Progenitor cell of endocrine pancreas (in vitro differentiated cells): ENCODE measurements at regions not wholly inside any gene's neighbourhood (a gene's known extent, or its start where the extent isn't known, plus 50 kb on each side); places are given as distances from the start of the nearest gene placed in this dataset.

Experiments used
- DNase-seq: peaks from one replicate; pipeline ENCODE4 v3.0.0; 2021; ENCODE audit warnings: low spot score; ENCODE audit not compliant: unreplicated experiment
- H3K27ac Mint-ChIP-seq: 2 replicates; pipeline ENCODE4 v1.8.0; 2021; ENCODE audit warnings: mild to moderate bottlenecking, moderate library complexity, mixed read lengths
- H3K27me3 Mint-ChIP-seq: 2 replicates; pipeline ENCODE4 v1.8.0; 2021; ENCODE audit warnings: mixed read lengths
- H3K36me3 Mint-ChIP-seq: 2 replicates; pipeline ENCODE4 v1.8.0; 2022; ENCODE audit warnings: mixed read lengths; ENCODE audit not compliant: insufficient read depth
- H3K4me1 Mint-ChIP-seq: 2 replicates; pipeline ENCODE4 v1.8.0; 2021; ENCODE audit warnings: low read depth, mixed read lengths
- H3K4me3 Mint-ChIP-seq: 2 replicates; pipeline ENCODE4 v1.8.0; 2021; ENCODE audit warnings: low read depth, mild to moderate bottlenecking, moderate library complexity, mixed read lengths
- H3K9me3 Mint-ChIP-seq: 2 replicates; pipeline ENCODE4 v1.8.0; 2021; ENCODE audit warnings: low read depth, mixed read lengths
- TF ChIP-seq, protein P1 (sequence below): fragments of 200-600 bp; sonication (generic); IDR thresholded peaks from one replicate; pipeline ENCODE4 v1.5.0; 2021; ENCODE audit warnings: antibody characterized with exemption, mild to moderate bottlenecking; ENCODE audit not compliant: unreplicated experiment

DNA sequence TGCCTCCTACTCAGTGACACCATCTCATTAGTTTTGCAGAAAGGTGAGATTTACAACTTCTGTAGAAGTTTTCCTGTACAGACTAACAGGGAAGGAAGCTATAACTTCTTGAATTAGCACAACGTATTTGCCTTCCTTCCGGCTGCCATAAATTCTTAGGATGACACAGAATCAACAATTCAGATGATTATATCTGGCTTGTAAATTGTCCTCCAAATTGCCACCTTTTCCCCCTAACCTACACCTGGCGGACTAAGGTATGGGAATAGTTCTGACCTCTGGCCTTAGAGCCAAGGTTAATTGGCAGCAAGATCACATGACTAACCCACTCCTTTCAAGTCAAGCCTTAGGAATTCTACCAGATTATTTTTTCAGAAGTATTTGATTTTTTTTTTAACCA, 284.3 kb downstream of the LMO4 start:
- H3K27me3 Mint-ChIP-seq, result no peaks in the 10 kb centered on the region
- peak overlapping the region; percentile 2 for H3K27ac Mint-ChIP-seq
- no peaks in the 10 kb centered on the region for H3K36me3 Mint-ChIP-seq
- TF ChIP-seq, protein P1, sequence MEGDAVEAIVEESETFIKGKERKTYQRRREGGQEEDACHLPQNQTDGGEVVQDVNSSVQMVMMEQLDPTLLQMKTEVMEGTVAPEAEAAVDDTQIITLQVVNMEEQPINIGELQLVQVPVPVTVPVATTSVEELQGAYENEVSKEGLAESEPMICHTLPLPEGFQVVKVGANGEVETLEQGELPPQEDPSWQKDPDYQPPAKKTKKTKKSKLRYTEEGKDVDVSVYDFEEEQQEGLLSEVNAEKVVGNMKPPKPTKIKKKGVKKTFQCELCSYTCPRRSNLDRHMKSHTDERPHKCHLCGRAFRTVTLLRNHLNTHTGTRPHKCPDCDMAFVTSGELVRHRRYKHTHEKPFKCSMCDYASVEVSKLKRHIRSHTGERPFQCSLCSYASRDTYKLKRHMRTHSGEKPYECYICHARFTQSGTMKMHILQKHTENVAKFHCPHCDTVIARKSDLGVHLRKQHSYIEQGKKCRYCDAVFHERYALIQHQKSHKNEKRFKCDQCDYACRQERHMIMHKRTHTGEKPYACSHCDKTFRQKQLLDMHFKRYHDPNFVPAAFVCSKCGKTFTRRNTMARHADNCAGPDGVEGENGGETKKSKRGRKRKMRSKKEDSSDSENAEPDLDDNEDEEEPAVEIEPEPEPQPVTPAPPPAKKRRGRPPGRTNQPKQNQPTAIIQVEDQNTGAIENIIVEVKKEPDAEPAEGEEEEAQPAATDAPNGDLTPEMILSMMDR, result no peak
- H3K4me1 Mint-ChIP-seq, result peaks cover 17% of the 10 kb centered on the region
- H3K4me3 Mint-ChIP-seq, result no peak overlapping the region
- H3K9me3 Mint-ChIP-seq, result peaks cover 5% of the 10 kb centered on the region
- DNase-seq, result no peak

DNA sequence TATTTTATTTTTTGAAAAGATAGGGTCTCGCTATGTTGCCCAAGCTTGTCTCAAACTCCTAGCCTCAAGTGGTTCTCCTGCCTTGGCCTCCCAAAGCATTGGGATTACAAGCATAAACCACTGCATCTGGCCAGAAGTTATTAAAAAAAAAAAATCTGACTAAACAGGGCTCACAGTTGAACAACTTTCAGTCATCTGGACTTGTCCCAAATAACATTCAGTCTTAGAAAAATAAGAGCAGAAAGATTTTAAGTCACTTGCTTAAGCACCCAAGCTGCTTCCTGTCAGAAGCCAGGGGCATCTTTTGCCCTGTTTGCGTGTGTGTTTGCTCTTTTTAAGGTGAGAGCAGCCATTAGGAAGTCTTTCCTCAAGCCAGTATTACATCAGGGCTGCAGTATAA, 286.8 kb downstream of the LMO4 start:
- TF ChIP-seq, protein P1, result no peak
- Mint-ChIP-seq H3K4me3 (no peak overlapping the region), H3K27ac (no peak overlapping the region), H3K9me3 (peaks cover 3% of the 10 kb centered on the region), H3K27me3 (no peaks in the 10 kb centered on the region), H3K36me3 (no peaks in the 10 kb centered on the region), H3K4me1 (peaks cover 17% of the 10 kb centered on the region)
- DNase-seq, result no peak

DNA sequence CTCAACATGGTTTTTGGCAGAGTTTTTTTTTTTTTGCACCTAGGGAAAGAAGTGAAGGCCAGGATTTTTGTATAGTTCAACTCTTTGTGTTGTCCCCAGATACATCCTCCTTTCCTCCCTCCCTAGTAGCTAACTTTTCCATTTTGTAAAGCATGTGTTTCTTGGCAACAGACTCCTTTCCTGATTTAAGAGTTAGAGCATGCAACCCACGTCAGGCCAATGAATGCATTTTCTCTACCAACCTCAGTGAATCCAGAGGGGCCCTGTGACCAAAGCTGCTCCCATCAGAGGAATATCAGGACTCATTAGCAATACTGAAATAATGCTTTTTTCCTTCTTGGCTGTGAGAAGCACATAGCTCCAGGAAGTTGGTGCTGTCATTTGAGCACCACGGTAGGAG, 287.2 kb downstream of the LMO4 start:
- Mint-ChIP-seq H3K9me3 (peaks cover 3% of the 10 kb centered on the region), H3K27me3 (no peaks in the 10 kb centered on the region), H3K4me1 (peaks cover 17% of the 10 kb centered on the region), H3K27ac (no peak overlapping the region), H3K36me3 (no peaks in the 10 kb centered on the region), H3K4me3 (no peak overlapping the region)
- DNase-seq, result no peak
- TF ChIP-seq, protein P1, result no peak

DNA sequence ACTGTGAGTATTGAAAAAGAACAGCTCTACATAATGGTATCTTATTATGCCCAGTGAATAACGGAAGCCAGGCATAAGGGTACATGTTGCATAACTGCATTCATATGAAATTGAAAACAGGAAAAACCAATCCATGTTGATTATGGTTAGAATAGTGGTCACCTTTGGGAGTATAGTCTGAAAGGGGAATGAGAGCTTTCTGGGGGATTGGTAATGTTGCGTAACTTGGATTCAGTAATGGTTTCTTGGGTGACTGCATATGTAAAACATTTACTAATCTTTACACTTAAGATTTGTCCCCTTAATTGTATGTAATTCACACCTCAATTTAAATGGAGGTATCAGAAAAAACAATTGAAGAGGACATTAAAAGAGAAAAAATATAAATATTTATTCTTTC, 292.1 kb downstream of the LMO4 start:
- DNase-seq, result no peak
- Mint-ChIP-seq H3K27me3 (no peaks in the 10 kb centered on the region), H3K9me3 (peaks cover 3% of the 10 kb centered on the region), H3K27ac (no peak overlapping the region), H3K4me1 (no peaks in the 10 kb centered on the region), H3K36me3 (no peaks in the 10 kb centered on the region), H3K4me3 (no peak overlapping the region)
- TF ChIP-seq, protein P1, result no peak

DNA sequence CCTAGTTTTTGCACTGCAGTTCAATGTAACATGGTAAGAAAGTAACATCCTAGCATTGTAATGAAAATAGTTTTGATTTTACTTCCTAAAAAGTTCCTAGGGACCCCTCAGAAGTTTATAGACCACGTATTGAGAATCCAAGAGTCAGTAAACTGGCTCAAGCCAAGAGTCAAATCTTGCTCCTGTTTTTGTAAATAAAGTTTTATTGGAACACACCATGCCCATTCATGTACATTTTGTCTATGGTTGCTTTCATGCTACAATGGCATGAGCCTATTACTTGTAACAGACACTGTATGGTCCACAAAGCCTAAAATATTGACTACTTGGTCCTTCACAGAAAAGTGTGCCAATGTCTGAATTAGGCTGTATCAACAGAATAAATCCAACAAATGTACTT, 301.0 kb downstream of the LMO4 start:
- TF ChIP-seq, protein P1, result no peak
- Mint-ChIP-seq H3K27ac (no peak overlapping the region), H3K36me3 (no peaks in the 10 kb centered on the region), H3K4me3 (no peak overlapping the region), H3K9me3 (no peaks in the 10 kb centered on the region), H3K27me3 (no peaks in the 10 kb centered on the region), H3K4me1 (no peaks in the 10 kb centered on the region)
- no peak for DNase-seq
